ENCODE measurements at regions not wholly inside any gene's neighbourhood (a gene's known extent, or its start where the extent isn't known, plus 50 kb on each side); places are given as distances from the start of the nearest gene placed in this dataset.

- no peak overlapping the region for H2BK5ac ChIP-seq (ENCODE audit: low read depth, low read length)
- no peak overlapping the region for H2BK12ac ChIP-seq (ENCODE audit: low read depth, low read length)
- no peak overlapping the region for H3K9ac ChIP-seq (replicated peaks in 1 of 4; ENCODE audit: extremely low read depth in 1 of 4, low read depth in 3 of 4, low read length in 3 of 4)
- no peak overlapping the region for H3K4me3 ChIP-seq (ENCODE audit: extremely low read depth in 1 of 4, insufficient read depth in 2 of 4, low read depth in 3 of 4, low read length in 4 of 4)
- no peak overlapping the region for H3K23ac ChIP-seq (ENCODE audit: insufficient read length)
- no peak overlapping the region for H3K4ac ChIP-seq (replicated peaks; ENCODE audit: insufficient read length, low read depth, low read length)
- H2BK120ac ChIP-seq (replicated peaks; ENCODE audit: low read depth, low read length), result no peak overlapping the region
- no peak overlapping the region for H3K27ac ChIP-seq (ENCODE audit: low read depth, low read length)
- H2AFZ ChIP-seq (ENCODE audit: low read length), result no peak overlapping the region
- H4K8ac ChIP-seq (ENCODE audit: extremely low read depth, insufficient read depth, low read length), result no peak overlapping the region
- H3K79me1 ChIP-seq (ENCODE audit: low read depth, low read length), result no peaks in the 10 kb centered on the region
- H3K18ac ChIP-seq (ENCODE audit: extremely low read depth, low read length), result no peak overlapping the region
- no peak overlapping the region for H3K4me2 ChIP-seq (ENCODE audit: insufficient read depth in 1 of 2, low read depth in 2 of 2, low read length in 2 of 2)
- no peaks in the 10 kb centered on the region for H3K23me2 ChIP-seq (ENCODE audit: low read depth, low read length)
- no peaks in the 10 kb centered on the region for H3K79me2 ChIP-seq (ENCODE audit: control insufficient read depth in 1 of 2, insufficient read depth in 2 of 2, low read length in 2 of 2)
- no peak overlapping the region for H2AK5ac ChIP-seq (ENCODE audit: low read depth, low read length)
- ChIA-PET POLR2A (ENCODE audit: partially characterized antibody) (no interaction called here), CTCF (ENCODE audit: partially characterized antibody) (interaction anchor here (1.5 kb wide), 1 partner anchor 16 kb away, joined by 4 read pairs; no protein-coding TSS in a partner anchor)
- no peak overlapping the region for H3K14ac ChIP-seq (ENCODE audit: insufficient read length)
- FAIRE-seq, result no peak
- no peaks in the 10 kb centered on the region for H3K27me3 ChIP-seq (replicated peaks in 1 of 4; ENCODE audit: control insufficient read depth in 3 of 4, extremely low read depth in 1 of 4, insufficient read depth in 3 of 4, low read length in 3 of 4)
- no peak for DNase-seq (ENCODE audit: low read depth in 1 of 2, low spot score in 2 of 2)
- no peak overlapping the region for H2BK15ac ChIP-seq (ENCODE audit: low read length)
- H4K5ac ChIP-seq (ENCODE audit: insufficient read length, low read depth, low read length), result no peak overlapping the region
- H3K36me3 ChIP-seq (ENCODE audit: control insufficient read depth in 2 of 4, insufficient read depth in 4 of 4, low read length in 3 of 4), result no peaks in the 10 kb centered on the region
- no peak overlapping the region for H4K91ac ChIP-seq (replicated peaks; ENCODE audit: insufficient read length, low read length)
- no peak overlapping the region for H2BK20ac ChIP-seq (ENCODE audit: low read length)
- no peaks in the 10 kb centered on the region for H3K4me1 ChIP-seq (replicated peaks in 1 of 4; ENCODE audit: control insufficient read depth in 3 of 4, insufficient read depth in 4 of 4, low read length in 3 of 4)
- no peak overlapping the region for H3K56ac ChIP-seq (replicated peaks; ENCODE audit: insufficient read length, low read depth, low read length)
- no peaks in the 10 kb centered on the region for H4K20me1 ChIP-seq (replicated peaks in 1 of 2; ENCODE audit: control insufficient read depth in 1 of 2, insufficient read depth in 2 of 2, low read length in 2 of 2)
- H3K9me3 ChIP-seq (ENCODE audit: insufficient read depth in 2 of 2, low read depth in 1 of 2, low read length in 1 of 2), result no peaks in the 10 kb centered on the region
- WGBS, 2 experiments (ENCODE audit: extremely low coverage in 1 of 2, insufficient coverage in 1 of 2, insufficient read length in 1 of 2, insufficient replicate concordance in 2 of 2, low coverage in 1 of 2, low lambda C conversion rate in 2 of 2, missing lambda C conversion rate in 1 of 2), result 96% methylated on average over 3 of the region's 3 CpGs; no CpG with 5 or more reads in 1 of the 2 experiments
Observed at GRCh38 chr1:56033321-56034037, 545.9 kb downstream of the PLPP3 start.
